ENCODE measurements at regions not wholly inside any gene's neighbourhood (a gene's known extent, or its start where the extent isn't known, plus 50 kb on each side); places are given as distances from the start of the nearest gene placed in this dataset.

GRCh38 chr6:106002005-106002404 lies 84.1 kb upstream of the PRDM1 start:
- Histone ChIP-seq H3K4me3 (replicated peaks in 1 of 3; ENCODE audit: insufficient read depth in 1 of 3, low read depth in 2 of 3, low read length in 3 of 3) (no peak overlapping the region), H3K27ac (ENCODE audit: extremely low read length, insufficient read depth, low read length) (no peak overlapping the region), H3K36me3 (replicated peaks in 1 of 2; ENCODE audit: control insufficient read depth in 1 of 2, insufficient read depth in 2 of 2, low read length in 2 of 2) (no peaks in the 10 kb centered on the region), H3K79me2 (ENCODE audit: insufficient read depth, low read length) (no peaks in the 10 kb centered on the region), H3K27me3 (ENCODE audit: control insufficient read depth in 1 of 2, insufficient read depth in 2 of 2, low read length in 2 of 2) (peaks cover 0 to 4% of the 10 kb centered on the region in 2 experiments; a peak in 2 of 5 replicates), H3K4me2 (ENCODE audit: low read depth, low read length) (no peak overlapping the region), H3K9ac (ENCODE audit: insufficient read depth, low read depth, low read length) (no peak overlapping the region), H2AFZ (ENCODE audit: low read length) (no peak overlapping the region), H4K20me1 (ENCODE audit: insufficient read depth, low read length) (no peaks in the 10 kb centered on the region), H3K4me1 (ENCODE audit: insufficient read depth, low read length) (no peaks in the 10 kb centered on the region), H3K9me3 (ENCODE audit: low read length) (no peaks in the 10 kb centered on the region)
- no peak for FAIRE-seq
- in situ Hi-C loops (cut with HindIII; ENCODE audit: extremely low pct_ligation_motif_present, low pct_unique_long_range_greater_than_20kb), result no loop called here
- TF ChIP-seq HMG20A (CRISPR knock-in tag; IDR thresholded peaks at IDR 0.05; ENCODE audit: borderline replicate concordance) (no peak), MTERF4 (CRISPR knock-in tag; IDR thresholded peaks at IDR 0.05) (no peak), MLXIP (CRISPR knock-in tag; IDR thresholded peaks at IDR 0.05; ENCODE audit: borderline replicate concordance) (no peak), TAF15 (IDR thresholded peaks at IDR 0.05; ENCODE audit: low read depth, low read length, poor library complexity, severe bottlenecking) (no peak), ZNF256 (CRISPR knock-in tag; conservative IDR thresholded peaks at IDR 0.05) (no peak), ATRX (CRISPR knock-in tag; IDR thresholded peaks at IDR 0.05; ENCODE audit: borderline replicate concordance) (no peak), NFKBIZ (CRISPR knock-in tag; IDR thresholded peaks at IDR 0.05) (no peak), ZNF510 (CRISPR knock-in tag; IDR thresholded peaks at IDR 0.05; ENCODE audit: low read depth) (no peak)
- no peak for DNase-seq (ENCODE audit: low spot score)
- BruUV-seq (replicated peaks), result no TSS peak
- ATAC-seq, result no peak
- CTCF ChIA-PET (ENCODE audit: low intra/inter-chr PET ratio, low total read pairs), result no interaction called here
- WGBS (ENCODE audit: low lambda C conversion rate), result 4% methylated on average over 1 of the region's 1 CpG
- intact Hi-C loops (cut with micrococcal nuclease; ENCODE audit: unreplicated experiment), result no loop called here
- POLR2A ChIA-PET, result no interaction called here
